Common myeloid progenitor, CD34-positive (primary cell): ENCODE measurements at regions not wholly inside any gene's neighbourhood (a gene's known extent, or its start where the extent isn't known, plus 50 kb on each side); places are given as distances from the start of the nearest gene placed in this dataset.
A peak's percentile ranks its signal among the peaks of the same experiment; 100 is the strongest.

Experiments used
- CTCF ChIA-PET: fragments of 350-600 bp; sonication (Branson Sonifier 250); formaldehyde crosslinking; loops from one replicate; lab custom pipeline; 2021; ENCODE audit warnings: antibody characterized with exemption; lab: Charles Lee
- POLR2A ChIA-PET: fragments of 350-600 bp; sonication (Branson Sonifier 250); formaldehyde crosslinking; loops from one replicate; lab custom pipeline; 2021; ENCODE audit warnings: antibody characterized with exemption; lab: Charles Lee
- DNase-seq, 3 donors: peaks; one replicate each; pipeline versions ENCODE4 v3.0.0 to v3.0.0-alpha.2; 2013
- H3K27ac ChIP-seq, 2 experiments: 1 replicate in 1 of 2; 2 replicates in 1 of 2; pipeline ENCODE4 v1.7.0; 2013; ENCODE audit warnings: inconsistent platforms in 2 of 2, low read length in 2 of 2, mild to moderate bottlenecking in 2 of 2, low read depth in 1 of 2, moderate library complexity in 1 of 2; ENCODE audit not compliant: severe bottlenecking in 2 of 2, insufficient read depth in 1 of 2, poor library complexity in 1 of 2
- H3K27me3 ChIP-seq, 5 experiments: replicated peaks in 2 of 5; 1 replicate in 3 of 5; 2 replicates in 2 of 5; pipeline versions ENCODE4 v1.6.1 to v1.7.0; 2013; ENCODE audit warnings: low read length in 4 of 5, mild to moderate bottlenecking in 2 of 5, moderate library complexity in 2 of 5, inconsistent platforms in 1 of 5; ENCODE audit not compliant: insufficient read depth in 5 of 5, control insufficient read depth in 4 of 5
- H3K36me3 ChIP-seq, 4 experiments: 1 replicate in 2 of 4; 2 replicates in 2 of 4; pipeline versions ENCODE4 v1.6.1 to v1.7.0; 2013; ENCODE audit warnings: low read length in 3 of 4, control low read depth in 1 of 4, mild to moderate bottlenecking in 1 of 4; ENCODE audit not compliant: control insufficient read depth in 4 of 4, insufficient read depth in 4 of 4
- H3K4me1 ChIP-seq, 4 experiments: 1 replicate in 3 of 4; 2 replicates in 1 of 4; pipeline versions ENCODE4 v1.6.1 to v1.7.1; 2013; ENCODE audit warnings: low read length in 3 of 4, mild to moderate bottlenecking in 3 of 4, control low read depth in 1 of 4, inconsistent platforms in 1 of 4, moderate library complexity in 1 of 4; ENCODE audit not compliant: control insufficient read depth in 4 of 4, insufficient read depth in 4 of 4; ENCODE audit errors: control extremely low read depth in 1 of 4
- H3K4me3 ChIP-seq, 7 experiments: 1 replicate in 4 of 7; 2 replicates in 3 of 7; pipeline versions ENCODE4 v1.5.1 to v1.7.0; 2013; ENCODE audit warnings: mild to moderate bottlenecking in 7 of 7, low read length in 6 of 7, moderate library complexity in 6 of 7, inconsistent platforms in 2 of 7, low read depth in 2 of 7, control low read depth in 1 of 7; ENCODE audit not compliant: insufficient read depth in 4 of 7, control insufficient read depth in 1 of 7; ENCODE audit errors: extremely low read depth in 1 of 7
- H3K9me3 ChIP-seq, 5 experiments: 1 replicate in 4 of 5; 2 replicates in 1 of 5; pipeline versions ENCODE4 v1.6.1 to v1.7.1; 2013; ENCODE audit warnings: low read length in 4 of 5, mild to moderate bottlenecking in 2 of 5, inconsistent platforms in 1 of 5, low read depth in 1 of 5, moderate library complexity in 1 of 5; ENCODE audit not compliant: control insufficient read depth in 4 of 5, insufficient read depth in 2 of 5; ENCODE audit errors: control extremely low read depth in 1 of 5
- WGBS: methylation state at CpG from one replicate; pipeline ENCODE4 v1.1.5; 2013; ENCODE audit not compliant: insufficient coverage; 5-methylcytosine and 5-hydroxymethylcytosine counted together

DNA sequence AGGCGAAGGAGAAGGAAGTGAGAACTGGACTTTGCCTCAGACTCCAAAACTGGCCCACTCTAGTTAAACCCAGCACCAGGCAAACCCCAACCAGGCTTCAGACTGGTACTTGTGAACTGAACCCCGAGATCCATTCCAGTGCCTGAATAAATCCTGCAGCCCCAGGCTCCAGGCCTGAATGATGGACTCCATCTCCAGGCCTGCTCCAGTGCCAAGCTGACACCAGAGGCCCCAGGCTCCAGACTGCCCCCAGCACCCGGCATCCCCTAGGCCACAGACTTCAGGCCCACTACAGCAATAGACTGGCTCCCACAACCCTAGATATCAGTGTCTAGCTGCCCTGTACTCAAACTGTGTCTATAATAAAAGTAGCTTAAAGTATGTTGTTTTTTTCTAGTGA lies 406.8 kb downstream of the FAM181B start:
- 100% methylated on average over 1 of the region's 3 CpGs for WGBS
- no peaks in the 10 kb centered on the region for H3K27me3 ChIP-seq
- ChIA-PET CTCF (no interaction called here), POLR2A (no interaction called here)
- no peak overlapping the region for H3K27ac ChIP-seq
- DNase-seq = no peak
- H3K36me3 ChIP-seq = no peaks in the 10 kb centered on the region
- no peaks in the 10 kb centered on the region for H3K4me1 ChIP-seq
- no peaks in the 10 kb centered on the region for H3K9me3 ChIP-seq
- H3K4me3 ChIP-seq = no peak overlapping the region

DNA sequence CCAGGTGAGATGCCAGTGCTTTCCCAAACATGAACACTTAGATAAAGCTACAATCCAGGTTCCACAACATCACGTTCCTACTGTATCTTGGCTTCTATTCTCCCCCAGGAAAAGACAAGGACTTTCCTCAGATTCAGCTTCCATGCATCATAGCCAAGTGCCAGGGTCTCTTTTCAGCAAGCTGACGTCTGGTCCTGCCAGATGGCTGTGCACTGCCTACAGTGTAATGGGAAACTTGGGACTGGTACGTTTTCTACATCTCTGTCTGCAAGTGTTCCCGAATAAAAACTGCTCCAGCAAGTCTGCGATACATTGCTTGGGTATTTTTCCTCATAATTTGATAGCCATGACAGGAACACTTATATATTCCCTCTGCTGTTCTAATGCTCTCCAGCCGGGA lies 412.5 kb downstream of the FAM181B start:
- Histone ChIP-seq H3K36me3 (no peaks in the 10 kb centered on the region), H3K4me1 (no peaks in the 10 kb centered on the region), H3K27me3 (peaks cover 0 to 1% (median 0%) of the 10 kb centered on the region in 5 experiments), H3K27ac (no peak overlapping the region), H3K9me3 (no peaks in the 10 kb centered on the region), H3K4me3 (no peak overlapping the region)
- ChIA-PET CTCF (interaction anchor here (1.5 kb wide), 1 partner anchor 374 kb away, joined by 4 read pairs; no protein-coding TSS in a partner anchor), POLR2A (no interaction called here)
- WGBS = 83% methylated on average over 5 of the region's 6 CpGs
- DNase-seq = no peak

- peaks cover 0 to 4% (median 0%) of the 10 kb centered on the region in 5 experiments for H3K27me3 ChIP-seq
Observed at GRCh38 chr11:82315093-82315492, 418.6 kb downstream of the FAM181B start.

DNA sequence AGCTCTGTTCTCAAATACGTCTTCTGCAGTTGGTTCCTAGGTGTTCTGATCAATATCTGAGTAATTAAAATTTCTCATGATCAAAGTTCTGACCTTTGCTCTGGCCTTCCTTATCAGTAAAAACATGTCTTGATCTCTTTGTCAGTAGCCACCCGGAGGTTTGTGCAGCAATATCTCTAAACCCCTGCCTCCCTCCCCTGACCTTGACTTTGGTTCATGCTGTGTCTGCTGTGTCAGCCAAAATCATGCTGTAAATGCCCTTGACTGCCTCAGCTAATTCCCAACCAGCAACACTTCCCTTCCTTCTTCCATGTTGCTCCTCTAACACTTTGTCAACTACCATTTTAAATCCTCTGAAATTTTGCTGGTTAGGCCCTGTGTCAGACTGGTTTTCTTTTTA lies 424.7 kb downstream of the FAM181B start:
- ChIA-PET POLR2A (no interaction called here), CTCF (interaction anchor here (1.1 kb wide), 1 partner anchor 386 kb away, joined by 3 read pairs; no protein-coding TSS in a partner anchor)
- no peaks in the 10 kb centered on the region for H3K36me3 ChIP-seq
- H3K27me3 ChIP-seq = no peaks in the 10 kb centered on the region
- no peak overlapping the region for H3K27ac ChIP-seq
- WGBS = 82% methylated on average over 2 of the region's 2 CpGs
- no peaks in the 10 kb centered on the region for H3K9me3 ChIP-seq
- H3K4me3 ChIP-seq = no peak overlapping the region
- DNase-seq = no peak
- H3K4me1 ChIP-seq = no peaks in the 10 kb centered on the region

More at GRCh38 chr11:82315093-82315492, 418.6 kb downstream of the FAM181B start:
- Histone ChIP-seq H3K4me3 (no peak overlapping the region), H3K36me3 (no peaks in the 10 kb centered on the region), H3K4me1 (no peaks in the 10 kb centered on the region), H3K27ac (no peak overlapping the region), H3K9me3 (no peaks in the 10 kb centered on the region)
- 19% methylated on average over 3 of the region's 4 CpGs for WGBS
- ChIA-PET CTCF (interaction anchor here (1.4 to 1.9 kb wide), 2 partner anchors 380 to 386 kb away, joined by 3 to 13 read pairs; no protein-coding TSS in a partner anchor), POLR2A (no interaction called here)
- peak; percentile 18 to 52 (median 44) for DNase-seq

- CTCF ChIA-PET = no interaction called here
- Histone ChIP-seq H3K27me3 (no peaks in the 10 kb centered on the region), H3K9me3 (no peaks in the 10 kb centered on the region), H3K27ac (no peak overlapping the region), H3K4me3 (no peak overlapping the region), H3K4me1 (no peaks in the 10 kb centered on the region), H3K36me3 (no peaks in the 10 kb centered on the region)
- no peak for DNase-seq
- POLR2A ChIA-PET = no interaction called here
- WGBS = 100% methylated on average over 1 of the region's 1 CpG
Observed at GRCh38 chr11:82305123-82305522, 428.5 kb downstream of the FAM181B start.

DNA sequence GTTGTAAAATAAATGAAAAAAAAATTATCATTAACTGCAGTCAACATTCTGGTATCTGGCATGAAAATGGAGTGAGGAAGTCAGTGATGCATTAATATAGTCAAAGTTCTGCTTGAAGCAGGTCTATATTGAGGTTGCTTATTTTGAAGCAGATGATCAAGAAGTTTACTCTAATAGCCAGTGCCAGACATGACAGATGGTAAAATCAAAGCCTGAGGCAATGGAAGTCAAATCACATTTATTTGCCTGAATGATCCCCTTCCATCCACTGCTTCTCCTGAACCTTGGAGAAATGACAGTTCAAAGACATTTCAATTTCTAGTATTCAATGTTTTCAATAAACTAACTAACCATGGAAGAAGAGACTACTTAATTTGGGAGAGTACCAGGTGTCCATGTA lies 430.0 kb downstream of the FAM181B start:
- ChIA-PET POLR2A (no interaction called here), CTCF (no interaction called here)
- Histone ChIP-seq H3K27me3 (no peaks in the 10 kb centered on the region), H3K4me3 (no peak overlapping the region), H3K36me3 (no peaks in the 10 kb centered on the region), H3K9me3 (no peaks in the 10 kb centered on the region), H3K4me1 (no peaks in the 10 kb centered on the region), H3K27ac (no peak overlapping the region)
- no peak for DNase-seq

DNA sequence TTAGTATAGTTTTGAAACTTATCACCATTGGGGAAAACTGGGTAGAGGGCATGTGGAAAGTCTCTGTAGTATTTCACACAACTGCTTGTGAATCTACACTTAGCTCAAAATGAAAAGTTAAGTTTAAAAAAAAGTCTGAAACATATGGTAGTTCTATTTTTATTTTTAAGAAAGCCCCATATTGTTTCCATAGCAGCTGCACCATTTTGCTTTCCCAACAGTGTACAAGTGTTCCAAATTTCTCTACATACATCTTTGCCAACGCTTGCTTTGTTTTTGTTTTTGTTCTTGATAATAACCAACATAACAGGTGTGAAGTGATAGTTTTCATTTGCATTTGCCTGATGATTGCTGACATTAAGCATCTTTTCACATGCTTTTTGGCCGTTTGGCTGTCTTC lies 445.2 kb downstream of the FAM181B start:
- Histone ChIP-seq H3K4me1 (no peaks in the 10 kb centered on the region), H3K27me3 (no peaks in the 10 kb centered on the region), H3K27ac (no peak overlapping the region), H3K9me3 (no peaks in the 10 kb centered on the region), H3K4me3 (no peak overlapping the region), H3K36me3 (no peaks in the 10 kb centered on the region)
- WGBS = no CpG with 5 or more reads among the region's 2 CpGs
- no peak for DNase-seq
- ChIA-PET POLR2A (no interaction called here), CTCF (no interaction called here)
